Upper lobe of left lung (tissue), 6 donors: ENCODE measurements at regions not wholly inside any gene's neighbourhood (a gene's known extent, or its start where the extent isn't known, plus 50 kb on each side); places are given as distances from the start of the nearest gene placed in this dataset.
"Not testable (repeated sequence)": the region's sequence is repeated elsewhere in the genome, so short reads cannot be mapped to it uniquely, and the experiment has no call there.

Source experiments
- ATAC-seq, 2 donors: fragments of 200-7000 bp; cut with Tn5 transposase; one replicate each; pipeline ENCODE4 v1.9.1; 2022; ENCODE audit warnings: mild to moderate bottlenecking in 2 of 2, moderate library complexity in 2 of 2; ENCODE audit not compliant: low FRiP score in 2 of 2
- DNase-seq, 2 donors: peaks; one replicate each; pipeline ENCODE4 v3.0.0-alpha.2; 2019 to 2020
- H3K27ac ChIP-seq, 4 donors: fragments of 200-600 bp; sonication (generic); one replicate each; pipeline ENCODE4 v1.5.1; 2016 to 2019
- H3K27me3 ChIP-seq, 4 donors: fragments of 200-600 bp; sonication (generic); one replicate each; pipeline ENCODE4 v1.5.1; 2017 to 2019
- H3K36me3 ChIP-seq, 4 donors: fragments of 200-600 bp; sonication (generic); one replicate each; pipeline ENCODE4 v1.5.1; 2016 to 2019
- H3K4me1 ChIP-seq, 4 donors: fragments of 200-600 bp; sonication (generic); one replicate each; pipeline ENCODE4 v1.5.1; 2018 to 2019
- H3K4me3 ChIP-seq, 4 donors: fragments of 200-600 bp; sonication (generic); one replicate each; pipeline ENCODE4 v1.5.1; 2017 to 2019; ENCODE audit warnings: mild to moderate bottlenecking in 2 of 4, moderate library complexity in 1 of 4
- H3K9me3 ChIP-seq, 4 donors: fragments of 200-600 bp; sonication (generic); one replicate each; pipeline ENCODE4 v1.5.1; 2018 to 2019
- EP300 ChIP-seq, 4 donors: sonication (generic); formaldehyde crosslinking; IDR thresholded peaks; one replicate each; pipeline ENCODE4 v1.5.1; 2017; ENCODE audit warnings: antibody characterized with exemption in 4 of 4, control low read depth in 2 of 4
- POLR2A ChIP-seq, 4 donors: fragments of 450-650 bp; IDR thresholded peaks; one replicate each; pipeline ENCODE4 v1.5.1; 2016 to 2017; ENCODE audit warnings: antibody characterized with exemption in 4 of 4, mild to moderate bottlenecking in 2 of 4
- POLR2AphosphoS5 ChIP-seq, 2 donors: sonication (generic); formaldehyde crosslinking; IDR thresholded peaks; one replicate each; pipeline ENCODE4 v1.5.1; 2017; ENCODE audit warnings: antibody characterized with exemption in 2 of 2
- WGBS, 2 donors: methylation state at CpG; one replicate each; pipeline ENCODE4 v1.1.5; 2017 to 2018; 5-methylcytosine and 5-hydroxymethylcytosine counted together
- TF ChIP-seq, protein P1 (sequence below), 6 experiments: fragments of 450-650 bp in 4 of 6; fragments of 200-600 bp in 2 of 6; sonication (generic) in 2 of 6; IDR thresholded peaks; one replicate each; pipeline ENCODE4 v1.5.1; 2016 to 2019; ENCODE audit warnings: antibody characterized with exemption in 6 of 6
- donor health status: DM: no; HTN: no; CAD: no; lungs with moderate emphysema.
- donor health status: DM: no; HTN: yes; CAD: no; lungs with severe emphysema.

DNA sequence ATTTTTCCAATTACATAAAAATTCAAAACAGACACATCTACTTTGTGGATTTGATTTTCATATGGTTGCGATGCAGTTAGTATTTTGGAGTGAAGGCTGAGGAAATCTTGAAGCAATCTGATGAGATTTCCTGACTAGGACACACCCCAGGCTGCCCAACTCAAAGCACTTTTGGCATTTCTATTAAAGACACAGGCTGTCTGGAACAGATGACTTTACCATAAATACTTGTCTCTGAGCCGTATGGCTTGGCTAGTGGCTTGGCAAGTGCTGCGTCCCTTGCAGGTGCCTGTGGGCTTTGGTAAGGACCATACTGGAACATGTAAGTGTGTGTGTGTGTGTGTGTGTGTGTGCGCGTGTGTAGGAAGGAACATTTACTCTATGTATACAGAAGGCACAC, 218.8 kb downstream of the FGF9 start:
- DNase-seq (no peak), ATAC-seq (no peak)
- no peak overlapping the region for H3K4me3 ChIP-seq
- no peaks in the 10 kb centered on the region for H3K36me3 ChIP-seq
- H3K9me3 ChIP-seq: no peaks in the 10 kb centered on the region
- no peaks in the 10 kb centered on the region for H3K27me3 ChIP-seq
- H3K27ac ChIP-seq: no peak overlapping the region
- H3K4me1 ChIP-seq: no peaks in the 10 kb centered on the region
- no peak for TF ChIP-seq POLR2AphosphoS5 (IDR thresholded peaks at IDR 0.05)
- no peak for TF ChIP-seq POLR2A (IDR thresholded peaks at IDR 0.05)
- TF ChIP-seq, protein P1, sequence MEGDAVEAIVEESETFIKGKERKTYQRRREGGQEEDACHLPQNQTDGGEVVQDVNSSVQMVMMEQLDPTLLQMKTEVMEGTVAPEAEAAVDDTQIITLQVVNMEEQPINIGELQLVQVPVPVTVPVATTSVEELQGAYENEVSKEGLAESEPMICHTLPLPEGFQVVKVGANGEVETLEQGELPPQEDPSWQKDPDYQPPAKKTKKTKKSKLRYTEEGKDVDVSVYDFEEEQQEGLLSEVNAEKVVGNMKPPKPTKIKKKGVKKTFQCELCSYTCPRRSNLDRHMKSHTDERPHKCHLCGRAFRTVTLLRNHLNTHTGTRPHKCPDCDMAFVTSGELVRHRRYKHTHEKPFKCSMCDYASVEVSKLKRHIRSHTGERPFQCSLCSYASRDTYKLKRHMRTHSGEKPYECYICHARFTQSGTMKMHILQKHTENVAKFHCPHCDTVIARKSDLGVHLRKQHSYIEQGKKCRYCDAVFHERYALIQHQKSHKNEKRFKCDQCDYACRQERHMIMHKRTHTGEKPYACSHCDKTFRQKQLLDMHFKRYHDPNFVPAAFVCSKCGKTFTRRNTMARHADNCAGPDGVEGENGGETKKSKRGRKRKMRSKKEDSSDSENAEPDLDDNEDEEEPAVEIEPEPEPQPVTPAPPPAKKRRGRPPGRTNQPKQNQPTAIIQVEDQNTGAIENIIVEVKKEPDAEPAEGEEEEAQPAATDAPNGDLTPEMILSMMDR (IDR thresholded peaks at IDR 0.05): no peak
- TF ChIP-seq EP300 (IDR thresholded peaks at IDR 0.05): no peak
- WGBS, 2 donors: 75 to 81% methylated on average over 5 of the region's 5 CpGs

DNA sequence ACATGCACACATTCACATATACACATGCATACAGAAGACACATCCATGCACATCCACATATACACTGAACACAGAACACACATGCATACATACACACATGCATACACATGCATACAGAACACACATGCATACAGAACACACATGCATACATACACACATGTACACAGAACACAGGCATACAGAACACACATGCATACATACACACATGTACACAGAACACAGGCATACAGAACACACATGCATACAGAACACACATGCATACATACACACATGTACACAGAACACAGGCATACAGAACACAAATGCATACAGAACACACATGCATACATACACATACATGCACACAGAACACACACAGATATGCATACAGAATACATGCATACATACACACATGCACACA, 219.3 kb downstream of the FGF9 start:
- ATAC-seq, H3K9me3 ChIP-seq, DNase-seq: not testable (repeated sequence)

DNA sequence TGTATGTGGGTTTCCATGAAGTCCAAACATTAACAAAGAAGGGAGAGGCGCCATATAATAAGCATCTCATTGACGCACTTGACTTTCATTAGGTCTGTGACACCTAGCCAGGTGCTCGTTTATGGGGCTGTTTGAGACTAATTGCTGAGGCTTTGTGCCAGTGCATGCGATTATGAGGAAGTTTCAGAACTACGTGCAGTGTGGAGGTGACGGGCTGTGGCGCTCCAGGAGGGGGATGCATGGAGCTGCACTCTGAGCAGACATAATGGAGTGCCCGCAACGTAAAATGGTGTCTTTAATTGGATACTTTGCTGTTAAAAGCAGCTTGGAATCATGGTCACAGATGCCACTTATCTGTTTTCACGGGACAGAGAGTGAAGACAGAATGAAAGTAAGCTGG, 223.2 kb downstream of the FGF9 start:
- no peaks in the 10 kb centered on the region for H3K9me3 ChIP-seq
- H3K36me3 ChIP-seq: no peaks in the 10 kb centered on the region
- DNase-seq: no peak
- ATAC-seq: no peak
- H3K4me3 ChIP-seq: no peak overlapping the region
- WGBS, 2 donors: 81% methylated on average over 10 of the region's 10 CpGs
- no peaks in the 10 kb centered on the region for H3K27me3 ChIP-seq
- no peak overlapping the region for H3K27ac ChIP-seq
- H3K4me1 ChIP-seq: peaks cover 0 to 2% (median 0%) of the 10 kb centered on the region in 4 donors
- no peak for TF ChIP-seq POLR2A (IDR thresholded peaks at IDR 0.05)
- TF ChIP-seq EP300 (IDR thresholded peaks at IDR 0.05): no peak
- TF ChIP-seq POLR2AphosphoS5 (IDR thresholded peaks at IDR 0.05): no peak
- TF ChIP-seq, protein P1 (IDR thresholded peaks at IDR 0.05): no peak

More for the DNA sequence above, 219.3 kb downstream of the FGF9 start:
- H3K27me3 ChIP-seq, H3K4me1 ChIP-seq, H3K36me3 ChIP-seq, H3K27ac ChIP-seq, H3K4me3 ChIP-seq: not testable (repeated sequence)

DNA sequence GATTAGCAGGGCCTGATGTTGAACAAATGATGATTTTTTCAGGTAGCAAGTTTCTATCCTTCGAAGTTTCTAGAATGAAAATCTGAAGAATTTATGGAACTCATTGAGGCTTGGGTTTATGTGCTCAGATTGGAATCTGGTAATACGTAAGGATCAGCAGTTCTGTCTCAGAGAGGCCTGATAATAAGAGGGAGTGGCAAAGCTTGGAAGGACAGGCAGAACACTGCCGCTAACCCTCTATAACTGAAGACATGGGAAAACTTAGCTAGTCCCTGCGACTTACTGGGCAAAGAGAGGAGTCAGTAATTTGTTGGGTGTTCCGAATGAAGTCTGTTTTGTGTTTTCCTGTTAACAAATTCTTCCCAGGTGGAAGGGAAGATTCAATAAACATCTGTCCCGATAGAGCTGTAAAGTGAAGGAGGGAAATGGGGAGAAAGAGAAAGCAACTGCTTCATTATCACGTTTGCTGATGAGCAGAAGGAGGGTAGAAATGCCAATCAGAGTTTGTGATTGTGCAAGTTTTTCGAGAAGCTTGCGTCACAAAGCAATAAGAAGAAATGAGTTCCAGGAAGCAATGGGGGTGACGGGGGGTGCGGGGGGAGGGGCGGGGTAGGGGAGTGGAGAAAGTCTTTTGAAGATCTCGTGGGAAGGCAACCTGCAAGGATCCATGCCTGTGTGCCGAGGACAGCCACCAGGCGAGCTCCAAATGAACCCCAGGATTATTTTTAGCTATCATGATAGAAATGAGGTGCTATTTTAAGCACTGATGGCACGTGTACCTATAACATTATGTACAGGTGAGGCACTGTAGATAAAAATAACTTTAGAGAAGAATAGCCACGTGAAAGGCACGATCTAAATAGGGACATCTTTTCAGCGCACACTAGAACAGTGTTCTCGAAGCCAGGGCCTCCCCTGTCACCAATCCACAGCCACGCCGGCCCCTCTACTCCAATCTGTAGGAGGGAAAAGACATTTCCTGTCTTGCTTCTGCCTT, 224.1 kb downstream of the FGF9 start:
- no peaks in the 10 kb centered on the region for H3K36me3 ChIP-seq
- H3K4me1 ChIP-seq: peaks cover 0 to 2% (median 0%) of the 10 kb centered on the region in 4 donors
- H3K9me3 ChIP-seq: no peaks in the 10 kb centered on the region
- H3K27me3 ChIP-seq: no peaks in the 10 kb centered on the region
- no peak overlapping the region for H3K27ac ChIP-seq
- ATAC-seq (no peak), DNase-seq (no peak)
- no peak overlapping the region for H3K4me3 ChIP-seq
- 56 to 64% methylated on average over 22 of the region's 22 CpGs for WGBS, 2 donors
- TF ChIP-seq, protein P1 (IDR thresholded peaks at IDR 0.05): no peak
- no peak for TF ChIP-seq POLR2AphosphoS5 (IDR thresholded peaks at IDR 0.05)
- TF ChIP-seq EP300 (IDR thresholded peaks at IDR 0.05): no peak
- TF ChIP-seq POLR2A (IDR thresholded peaks at IDR 0.05): no peak

DNA sequence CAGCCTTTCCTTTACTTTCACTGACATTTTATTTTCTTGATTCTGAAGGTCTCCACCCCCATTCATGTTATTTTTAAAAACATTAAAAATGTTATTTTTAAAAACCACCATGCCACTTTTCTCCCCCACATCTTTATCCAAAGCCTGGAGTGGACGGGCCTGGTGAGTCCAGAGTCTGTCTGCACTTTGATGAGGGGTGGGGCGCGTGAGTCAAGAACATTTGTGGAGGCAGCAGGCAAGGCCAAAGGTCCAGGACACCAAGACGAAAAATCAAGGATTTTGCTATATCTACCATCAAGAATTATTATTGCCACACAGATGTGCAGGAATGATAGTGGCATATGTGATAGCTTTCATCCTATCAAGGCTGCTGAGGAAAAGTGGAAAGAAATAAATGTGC, 224.9 kb downstream of the FGF9 start:
- 84 to 88% methylated on average over 4 of the region's 4 CpGs for WGBS, 2 donors
- H3K4me3 ChIP-seq: no peak overlapping the region
- DNase-seq (no peak), ATAC-seq (no peak)
- no peak overlapping the region for H3K27ac ChIP-seq
- no peaks in the 10 kb centered on the region for H3K27me3 ChIP-seq
- no peak for TF ChIP-seq POLR2AphosphoS5 (IDR thresholded peaks at IDR 0.05)
- TF ChIP-seq EP300 (IDR thresholded peaks at IDR 0.05): no peak
- no peak for TF ChIP-seq POLR2A (IDR thresholded peaks at IDR 0.05)
- TF ChIP-seq, protein P1 (IDR thresholded peaks at IDR 0.05): no peak
- peaks cover 0 to 2% (median 0%) of the 10 kb centered on the region in 4 donors for H3K4me1 ChIP-seq
- no peaks in the 10 kb centered on the region for H3K36me3 ChIP-seq
- H3K9me3 ChIP-seq: no peaks in the 10 kb centered on the region
